Peyer's patch (tissue), 4 donors: ENCODE measurements at regions not wholly inside any gene's neighbourhood (a gene's known extent, or its start where the extent isn't known, plus 50 kb on each side); places are given as distances from the start of the nearest gene placed in this dataset.

Source experiments
- DNase-seq, 3 donors: peaks; one replicate each; pipeline ENCODE4 v3.0.0-alpha.2; 2017 to 2019
- H3K27ac ChIP-seq, 4 donors: fragments of 200-600 bp; sonication (generic); one replicate each; pipeline ENCODE4 v1.5.1; 2016 to 2019
- H3K27me3 ChIP-seq, 2 donors: fragments of 200-600 bp; sonication (generic); one replicate each; pipeline ENCODE4 v1.5.1; 2019
- H3K36me3 ChIP-seq, 3 donors: fragments of 200-600 bp; sonication (generic); one replicate each; pipeline ENCODE4 v1.5.1; 2016 to 2019
- H3K4me1 ChIP-seq, 4 donors: fragments of 200-600 bp; sonication (generic); one replicate each; pipeline ENCODE4 v1.5.1; 2016 to 2019
- H3K4me3 ChIP-seq, 4 donors: fragments of 200-600 bp; sonication (generic); 1 replicate in 3 of 4; 2 replicates in 1 of 4; pipeline ENCODE4 v1.5.1; 2016 to 2019; ENCODE audit warnings: mild to moderate bottlenecking in 1 of 4
- H3K9me3 ChIP-seq, 4 donors: fragments of 200-600 bp; sonication (generic); one replicate each; pipeline ENCODE4 v1.5.1; 2016 to 2019; ENCODE audit warnings: mild to moderate bottlenecking in 1 of 4
- POLR2A ChIP-seq, 2 donors: fragments of 450-650 bp; IDR thresholded peaks; one replicate each; pipeline ENCODE4 v1.5.1; 2017; ENCODE audit warnings: antibody characterized with exemption in 2 of 2, mild to moderate bottlenecking in 2 of 2, moderate library complexity in 2 of 2
- TF ChIP-seq, protein P1 (sequence below), 6 experiments: fragments of 450-650 bp in 4 of 6; fragments of 200-600 bp in 2 of 6; sonication (generic) in 1 of 6; IDR thresholded peaks; one replicate each; pipeline ENCODE4 v1.5.1; 2017 to 2019; ENCODE audit warnings: antibody characterized with exemption in 6 of 6, mild to moderate bottlenecking in 3 of 6, moderate library complexity in 1 of 6

DNA sequence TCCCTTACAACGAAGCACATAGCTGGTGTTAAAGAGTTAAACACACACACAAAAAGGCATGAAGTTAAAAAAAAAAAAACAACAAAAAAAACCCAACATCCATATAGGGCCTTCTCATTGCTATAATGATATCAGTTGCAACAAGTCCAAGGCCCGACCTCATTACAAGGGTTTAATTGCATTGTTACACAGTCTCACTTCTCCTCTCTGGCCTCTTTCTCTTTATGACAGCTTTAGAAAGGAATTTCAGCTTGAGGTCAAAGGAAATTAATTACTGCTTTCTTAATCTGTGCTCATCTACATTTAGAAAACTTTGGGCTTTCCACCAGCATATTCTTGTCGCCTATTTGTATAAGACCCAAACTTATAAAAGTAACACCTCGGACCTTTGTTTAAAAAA is 342.1 kb downstream of the NR2F2 start:
- Histone ChIP-seq H3K27me3 (no peaks in the 10 kb centered on the region), H3K27ac (no peak overlapping the region), H3K36me3 (no peaks in the 10 kb centered on the region), H3K4me3 (no peak overlapping the region), H3K4me1 (no peaks in the 10 kb centered on the region), H3K9me3 (no peaks in the 10 kb centered on the region)
- TF ChIP-seq POLR2A (IDR thresholded peaks at IDR 0.05), result no peak
- TF ChIP-seq, protein P1, sequence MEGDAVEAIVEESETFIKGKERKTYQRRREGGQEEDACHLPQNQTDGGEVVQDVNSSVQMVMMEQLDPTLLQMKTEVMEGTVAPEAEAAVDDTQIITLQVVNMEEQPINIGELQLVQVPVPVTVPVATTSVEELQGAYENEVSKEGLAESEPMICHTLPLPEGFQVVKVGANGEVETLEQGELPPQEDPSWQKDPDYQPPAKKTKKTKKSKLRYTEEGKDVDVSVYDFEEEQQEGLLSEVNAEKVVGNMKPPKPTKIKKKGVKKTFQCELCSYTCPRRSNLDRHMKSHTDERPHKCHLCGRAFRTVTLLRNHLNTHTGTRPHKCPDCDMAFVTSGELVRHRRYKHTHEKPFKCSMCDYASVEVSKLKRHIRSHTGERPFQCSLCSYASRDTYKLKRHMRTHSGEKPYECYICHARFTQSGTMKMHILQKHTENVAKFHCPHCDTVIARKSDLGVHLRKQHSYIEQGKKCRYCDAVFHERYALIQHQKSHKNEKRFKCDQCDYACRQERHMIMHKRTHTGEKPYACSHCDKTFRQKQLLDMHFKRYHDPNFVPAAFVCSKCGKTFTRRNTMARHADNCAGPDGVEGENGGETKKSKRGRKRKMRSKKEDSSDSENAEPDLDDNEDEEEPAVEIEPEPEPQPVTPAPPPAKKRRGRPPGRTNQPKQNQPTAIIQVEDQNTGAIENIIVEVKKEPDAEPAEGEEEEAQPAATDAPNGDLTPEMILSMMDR (IDR thresholded peaks at IDR 0.05), result no peak
- no peak for DNase-seq

DNA sequence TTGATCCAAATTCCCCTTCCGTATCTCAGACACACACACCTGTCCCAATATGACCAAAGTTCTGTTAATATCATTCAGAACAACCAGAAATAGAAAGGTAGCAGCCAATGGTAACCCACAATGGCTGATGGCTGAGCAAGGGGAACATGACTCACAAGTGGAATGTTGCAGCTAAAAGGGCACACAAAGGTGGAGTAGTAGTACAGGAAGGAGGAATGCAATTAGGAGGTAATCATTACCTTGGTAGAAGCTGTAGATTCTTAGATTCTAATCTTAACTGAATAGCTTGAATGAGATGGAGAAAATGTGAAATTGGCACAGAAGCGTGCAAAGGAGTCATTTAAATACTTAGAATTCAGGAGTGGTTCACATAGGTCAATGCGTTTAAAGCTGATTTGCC is 347.9 kb downstream of the NR2F2 start:
- Histone ChIP-seq H3K27ac (no peak overlapping the region), H3K4me1 (no peaks in the 10 kb centered on the region), H3K4me3 (no peak overlapping the region), H3K36me3 (no peaks in the 10 kb centered on the region), H3K9me3 (no peaks in the 10 kb centered on the region), H3K27me3 (no peaks in the 10 kb centered on the region)
- TF ChIP-seq, protein P1 (IDR thresholded peaks at IDR 0.05), result no peak
- TF ChIP-seq POLR2A (IDR thresholded peaks at IDR 0.05), result no peak
- DNase-seq, result no peak

- no peak for DNase-seq
- Histone ChIP-seq H3K27me3 (no peaks in the 10 kb centered on the region), H3K4me3 (no peak overlapping the region), H3K9me3 (no peaks in the 10 kb centered on the region), H3K27ac (no peak overlapping the region), H3K36me3 (no peaks in the 10 kb centered on the region), H3K4me1 (no peaks in the 10 kb centered on the region)
- no peak for TF ChIP-seq POLR2A (IDR thresholded peaks at IDR 0.05)
- TF ChIP-seq, protein P1 (IDR thresholded peaks at IDR 0.05), result no peak
Measured at GRCh38 chr15:96687388-96688107, 357.0 kb downstream of the NR2F2 start.

DNA sequence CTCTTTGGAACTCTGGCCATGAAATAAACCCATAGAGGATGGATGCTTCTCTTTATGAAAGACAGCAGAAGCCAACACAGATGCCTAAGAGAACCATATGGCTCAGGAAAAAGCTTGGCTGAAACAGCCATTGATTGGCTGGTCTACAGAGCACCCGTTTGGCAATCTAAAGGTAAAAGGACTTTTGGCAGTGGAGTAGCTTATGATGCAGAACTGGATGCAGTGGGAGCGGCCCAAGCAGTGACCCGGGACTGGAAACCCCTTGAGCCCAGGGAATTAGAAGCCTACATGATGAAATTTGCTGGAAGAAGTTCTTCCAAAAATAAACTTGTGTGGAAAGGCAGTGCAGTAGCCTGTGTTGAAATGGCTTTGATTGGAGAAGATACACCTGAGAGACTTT is 360.2 kb downstream of the NR2F2 start:
- Histone ChIP-seq H3K36me3 (no peaks in the 10 kb centered on the region), H3K27me3 (no peaks in the 10 kb centered on the region), H3K27ac (no peak overlapping the region), H3K9me3 (no peaks in the 10 kb centered on the region), H3K4me1 (no peaks in the 10 kb centered on the region), H3K4me3 (no peak overlapping the region)
- TF ChIP-seq POLR2A (IDR thresholded peaks at IDR 0.05), result no peak
- TF ChIP-seq, protein P1 (IDR thresholded peaks at IDR 0.05), result no peak
- DNase-seq, result no peak

- no peak for DNase-seq
- TF ChIP-seq POLR2A (IDR thresholded peaks at IDR 0.05), result no peak
- TF ChIP-seq, protein P1 (IDR thresholded peaks at IDR 0.05), result no peak
- Histone ChIP-seq H3K36me3 (no peaks in the 10 kb centered on the region), H3K27me3 (no peaks in the 10 kb centered on the region), H3K4me1 (no peaks in the 10 kb centered on the region), H3K4me3 (no peak overlapping the region), H3K27ac (no peak overlapping the region), H3K9me3 (no peaks in the 10 kb centered on the region)
Measured at GRCh38 chr15:96692826-96693225, 362.3 kb downstream of the NR2F2 start.

GRCh38 chr15:96693515-96693914 is 363.0 kb downstream of the NR2F2 start:
- Histone ChIP-seq H3K9me3 (no peaks in the 10 kb centered on the region), H3K36me3 (no peaks in the 10 kb centered on the region), H3K27me3 (no peaks in the 10 kb centered on the region), H3K27ac (no peak overlapping the region), H3K4me3 (no peak overlapping the region), H3K4me1 (no peaks in the 10 kb centered on the region)
- TF ChIP-seq, protein P1 (IDR thresholded peaks at IDR 0.05), result no peak
- TF ChIP-seq POLR2A (IDR thresholded peaks at IDR 0.05), result no peak
- no peak for DNase-seq
